Heart left ventricle (tissue), 13 donors: ENCODE measurements at regions not wholly inside any gene's neighbourhood (a gene's known extent, or its start where the extent isn't known, plus 50 kb on each side); places are given as distances from the start of the nearest gene placed in this dataset.

Experiments used
- POLR2A ChIP-seq, 2 donors: fragments of 450-650 bp; IDR thresholded peaks; one replicate each; pipeline ENCODE4 v1.6.1; 2017; ENCODE audit warnings: antibody characterized with exemption in 2 of 2, mild to moderate bottlenecking in 2 of 2, moderate library complexity in 2 of 2
- TF ChIP-seq, protein P1 (sequence below), 12 donors: fragments of 200-600 bp; sonication (generic) in 4 of 12; IDR thresholded peaks; one replicate each; pipeline versions ENCODE4 v1.5.0 to v1.8.0; 2018 to 2022; ENCODE audit warnings: antibody characterized with exemption in 12 of 12, mild to moderate bottlenecking in 5 of 12
- donor health status: ischemic (EF 13 %, LVEDD 7.1; RV severe dilation, severe dysfunction).
- donor health status: DM: no; HTN: yes; CAD: no.
- donor health status: DM: no; HTN: no; CAD: no.
- donor health status: ischemic (EF 25% LVEDD 6.9; RV normal size, moderate dysfunction).
- donor health status: ischemic (EF 25% LVEDD 5.7; RV mildly dilated, moderate dysfunction).
- donor health status: ischemic (EF 35%, LVEDD 5.7; RV mildly dilated, moderate dysfunction).
- donor health status: nonischemic (EF 11% LVEDD 7.7; RV severe dilation, severe dysfunction).
- donor health status: DM: yes; HTN: yes; CAD: no.
- donor health status: PGD.
- donor health status: ischemic (EF 29% LVEDD 5.4; RV normal size, mild dysfunction).
- donor health status: nonischemic (EF 23%, LVEDD 6.1; RV moderate dilation, normal function).

DNA sequence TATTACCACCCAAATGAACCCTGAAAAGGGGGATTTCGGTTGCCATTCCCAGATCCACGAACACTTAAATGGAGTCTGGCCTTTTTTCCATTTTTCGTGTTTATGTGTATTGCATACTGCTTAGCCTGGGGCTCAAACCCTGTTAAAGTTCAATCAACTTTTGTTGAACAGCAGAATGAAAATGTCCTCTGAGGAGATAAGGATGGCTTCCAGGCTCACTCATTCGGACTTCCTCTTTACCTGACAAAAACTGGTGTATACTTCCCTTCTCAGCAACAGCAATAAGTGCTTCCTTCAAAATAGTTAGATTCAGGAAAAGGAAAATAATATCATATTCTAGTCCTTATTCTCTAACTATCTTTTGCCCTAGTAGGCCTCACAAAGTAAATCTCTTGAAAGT lies 61.1 kb upstream of the ARID5B start:
- TF ChIP-seq, protein P1, sequence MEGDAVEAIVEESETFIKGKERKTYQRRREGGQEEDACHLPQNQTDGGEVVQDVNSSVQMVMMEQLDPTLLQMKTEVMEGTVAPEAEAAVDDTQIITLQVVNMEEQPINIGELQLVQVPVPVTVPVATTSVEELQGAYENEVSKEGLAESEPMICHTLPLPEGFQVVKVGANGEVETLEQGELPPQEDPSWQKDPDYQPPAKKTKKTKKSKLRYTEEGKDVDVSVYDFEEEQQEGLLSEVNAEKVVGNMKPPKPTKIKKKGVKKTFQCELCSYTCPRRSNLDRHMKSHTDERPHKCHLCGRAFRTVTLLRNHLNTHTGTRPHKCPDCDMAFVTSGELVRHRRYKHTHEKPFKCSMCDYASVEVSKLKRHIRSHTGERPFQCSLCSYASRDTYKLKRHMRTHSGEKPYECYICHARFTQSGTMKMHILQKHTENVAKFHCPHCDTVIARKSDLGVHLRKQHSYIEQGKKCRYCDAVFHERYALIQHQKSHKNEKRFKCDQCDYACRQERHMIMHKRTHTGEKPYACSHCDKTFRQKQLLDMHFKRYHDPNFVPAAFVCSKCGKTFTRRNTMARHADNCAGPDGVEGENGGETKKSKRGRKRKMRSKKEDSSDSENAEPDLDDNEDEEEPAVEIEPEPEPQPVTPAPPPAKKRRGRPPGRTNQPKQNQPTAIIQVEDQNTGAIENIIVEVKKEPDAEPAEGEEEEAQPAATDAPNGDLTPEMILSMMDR (IDR thresholded peaks at IDR 0.05), result no peak
- no peak for TF ChIP-seq POLR2A (IDR thresholded peaks at IDR 0.05)
